ENCODE measurements at regions not wholly inside any gene's neighbourhood (a gene's known extent, or its start where the extent isn't known, plus 50 kb on each side); places are given as distances from the start of the nearest gene placed in this dataset.

- DNase-seq (ENCODE audit: low read depth in 2 of 2) = no peak
These were observed 968.7 kb upstream of the ADGRB3 start for GRCh38 chr6:67666177-67666964.

GRCh38 chr6:67664942-67665341 lies 970.1 kb upstream of the ADGRB3 start:
- no peak for DNase-seq (ENCODE audit: low read depth in 2 of 2)

- no peak for DNase-seq (ENCODE audit: low read depth in 2 of 2)
These were observed 971.8 kb upstream of the ADGRB3 start for GRCh38 chr6:67663105-67663895.

GRCh38 chr6:67653561-67653960 lies 981.5 kb upstream of the ADGRB3 start:
- no peak for DNase-seq (ENCODE audit: low read depth in 2 of 2)

- no peak for DNase-seq (ENCODE audit: low read depth in 2 of 2)
These were observed 988.5 kb upstream of the ADGRB3 start for GRCh38 chr6:67646550-67646949.

GRCh38 chr6:67643281-67643680 lies 991.8 kb upstream of the ADGRB3 start:
- no peak for DNase-seq (ENCODE audit: low read depth in 2 of 2)

GRCh38 chr6:67642582-67642981 lies 992.5 kb upstream of the ADGRB3 start:
- DNase-seq (ENCODE audit: low read depth in 2 of 2) = no peak

GRCh38 chr6:67640484-67640883 lies 994.6 kb upstream of the ADGRB3 start:
- DNase-seq (ENCODE audit: low read depth in 2 of 2) = no peak

GRCh38 chr6:67639161-67639560 lies 995.9 kb upstream of the ADGRB3 start:
- no peak for DNase-seq (ENCODE audit: low read depth in 2 of 2)

- no peak for DNase-seq (ENCODE audit: low read depth in 2 of 2)
These were observed 1000.9 kb upstream of the ADGRB3 start for GRCh38 chr6:67634199-67634598.

GRCh38 chr6:67633058-67633457 lies 1002.0 kb upstream of the ADGRB3 start:
- no peak for DNase-seq (ENCODE audit: low read depth in 2 of 2)

- DNase-seq (ENCODE audit: low read depth in 2 of 2) = no peak
These were observed 1004.9 kb upstream of the ADGRB3 start for GRCh38 chr6:67630146-67630545.

- no peak for DNase-seq (ENCODE audit: low read depth in 2 of 2)
These were observed 1005.8 kb upstream of the ADGRB3 start for GRCh38 chr6:67629258-67629657.

GRCh38 chr6:67615796-67616195 lies 1019.3 kb upstream of the ADGRB3 start:
- DNase-seq (ENCODE audit: low read depth in 2 of 2) = no peak

- DNase-seq (ENCODE audit: low read depth in 2 of 2) = no peak
These were observed 1026.9 kb upstream of the ADGRB3 start for GRCh38 chr6:67608099-67608749.

GRCh38 chr6:67606906-67607828 lies 1027.9 kb upstream of the ADGRB3 start:
- DNase-seq (ENCODE audit: low read depth in 2 of 2) = no peak

- DNase-seq (ENCODE audit: low read depth in 2 of 2) = no peak
These were observed 1040.7 kb upstream of the ADGRB3 start for GRCh38 chr6:67594366-67594765.

- DNase-seq (ENCODE audit: low read depth in 2 of 2) = no peak
These were observed 1041.8 kb upstream of the ADGRB3 start for GRCh38 chr6:67593247-67593646.

- DNase-seq (ENCODE audit: low read depth in 2 of 2) = no peak
These were observed 1043.2 kb upstream of the ADGRB3 start for GRCh38 chr6:67591910-67592309.

- DNase-seq (ENCODE audit: low read depth in 2 of 2) = no peak
These were observed 1067.2 kb upstream of the ADGRB3 start for GRCh38 chr6:67567842-67568241.

GRCh38 chr6:67563671-67564070 lies 1071.4 kb upstream of the ADGRB3 start:
- DNase-seq (ENCODE audit: low read depth in 2 of 2) = no peak

- DNase-seq (ENCODE audit: low read depth in 2 of 2) = no peak
These were observed 1075.0 kb upstream of the ADGRB3 start for GRCh38 chr6:67560068-67560467.
